Hepatocyte (in vitro differentiated cells): ENCODE measurements at regions not wholly inside any gene's neighbourhood (a gene's known extent, or its start where the extent isn't known, plus 50 kb on each side); places are given as distances from the start of the nearest gene placed in this dataset.
A peak's percentile ranks its signal among the peaks of the same experiment; 100 is the strongest.

Experiments
- DNase-seq: peaks from one replicate; pipeline ENCODE4 v3.0.0-alpha.2; 2016; ENCODE audit warnings: low spot score
- H2AFZ ChIP-seq: fragments of 200-600 bp; sonication (generic); 2 replicates; pipeline ENCODE4 v1.6.0; 2016; ENCODE audit warnings: antibody characterized with exemption, mild to moderate bottlenecking
- H3K27ac ChIP-seq: fragments of 200-600 bp; sonication (generic); 2 replicates; pipeline ENCODE4 v1.5.1; 2016; ENCODE audit warnings: mild to moderate bottlenecking
- H3K27me3 ChIP-seq: fragments of 200-600 bp; sonication (generic); 2 replicates; pipeline ENCODE4 v1.6.1; 2016
- H3K36me3 ChIP-seq: fragments of 200-600 bp; sonication (generic); replicated peaks from 2 replicates; pipeline ENCODE4 v1.5.1; 2016; ENCODE audit warnings: low read depth; ENCODE audit not compliant: insufficient read depth
- H3K4me1 ChIP-seq: fragments of 200-600 bp; sonication (generic); 2 replicates; pipeline ENCODE4 v1.5.1; 2016; ENCODE audit warnings: mild to moderate bottlenecking, moderate library complexity; ENCODE audit not compliant: insufficient read depth
- H3K4me2 ChIP-seq: fragments of 200-600 bp; sonication (generic); 2 replicates; pipeline ENCODE4 v1.6.0; 2016
- H3K4me3 ChIP-seq: fragments of 200-600 bp; sonication (generic); 2 replicates; pipeline ENCODE4 v1.5.1; 2016; ENCODE audit warnings: mild to moderate bottlenecking
- H3K79me2 ChIP-seq: fragments of 200-600 bp; sonication (generic); 2 replicates; pipeline ENCODE4 v1.6.0; 2017; ENCODE audit warnings: mild to moderate bottlenecking
- H3K9me2 ChIP-seq: fragments of 200-600 bp; sonication (generic); replicated peaks from 2 replicates; pipeline ENCODE4 v1.6.0; 2017; ENCODE audit warnings: mild to moderate bottlenecking; ENCODE audit not compliant: insufficient read depth
- H3K9me3 ChIP-seq: fragments of 200-600 bp; sonication (generic); 2 replicates; pipeline ENCODE4 v1.5.1; 2016; ENCODE audit warnings: low read depth, mild to moderate bottlenecking
- H4K20me1 ChIP-seq: fragments of 200-600 bp; sonication (generic); 2 replicates; pipeline ENCODE4 v1.6.0; 2016; ENCODE audit warnings: mild to moderate bottlenecking; ENCODE audit not compliant: insufficient read depth, poor library complexity, severe bottlenecking
- EZH2 ChIP-seq: fragments of 200-600 bp; sonication (generic); IDR thresholded peaks from 2 replicates; pipeline ENCODE4 v1.6.1; 2016; ENCODE audit warnings: antibody characterized with exemption, mild to moderate bottlenecking, borderline replicate concordance
- EZH2phosphoT487 ChIP-seq: fragments of 200-600 bp; sonication (generic); IDR thresholded peaks from one replicate; pipeline ENCODE4 v1.6.1; 2018; ENCODE audit warnings: antibody characterized with exemption, mild to moderate bottlenecking, low read depth, moderate library complexity; ENCODE audit not compliant: unreplicated experiment, severe bottlenecking
- WGBS: methylation state at CpG from one replicate; pipeline ENCODE4 v1.1.6; 2016; ENCODE audit warnings: low lambda C conversion rate; ENCODE audit errors: missing lambda C conversion rate; 5-methylcytosine and 5-hydroxymethylcytosine counted together
- TF ChIP-seq, protein P1 (sequence below): fragments of 200-600 bp; sonication (generic); IDR thresholded peaks from 2 replicates; pipeline ENCODE4 v1.5.1; 2016; ENCODE audit warnings: antibody characterized with exemption, mild to moderate bottlenecking; ENCODE audit not compliant: poor library complexity

DNA sequence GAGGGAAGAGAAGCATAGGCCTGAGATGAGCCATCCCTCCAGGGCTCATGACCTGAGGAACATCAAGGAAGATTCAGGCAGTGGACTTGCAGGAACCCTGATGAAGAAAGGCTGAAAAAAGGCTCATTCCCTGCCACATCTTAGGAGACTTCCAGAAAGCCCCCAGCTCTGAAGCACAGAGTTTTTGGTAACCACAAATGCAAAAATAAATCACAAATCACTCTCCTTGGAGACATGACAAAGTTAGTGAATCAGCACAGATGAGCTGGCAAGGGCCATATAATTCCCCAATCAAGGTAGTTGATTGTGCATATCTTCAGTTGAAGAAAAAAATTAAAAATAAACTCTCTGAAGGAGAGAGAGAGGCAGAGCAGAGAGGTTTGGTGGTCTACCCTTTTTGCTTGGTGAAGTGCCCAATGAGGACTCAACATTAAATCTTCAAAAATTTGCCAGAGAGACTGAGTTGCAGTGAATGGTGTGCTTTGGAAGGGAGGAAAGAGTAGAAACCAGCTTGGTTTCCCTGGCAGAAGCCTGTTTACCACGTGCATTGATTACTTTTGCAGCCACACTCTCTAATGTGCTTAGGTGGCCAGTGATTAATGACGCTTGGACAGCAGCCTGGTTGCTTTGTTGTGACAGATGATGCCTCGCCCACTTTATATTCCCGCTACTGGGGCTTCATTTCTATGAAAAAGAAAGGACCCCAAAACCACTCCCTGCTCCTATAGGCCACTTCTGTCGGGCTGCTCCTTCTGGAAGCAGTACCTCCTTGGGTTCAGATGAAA is 257.4 kb upstream of the SLC14A2 start:
- Histone ChIP-seq H3K27ac (peak overlapping the region; percentile 68), H3K4me3 (no peak overlapping the region), H2AFZ (no peak overlapping the region), H3K9me2 (no peaks in the 10 kb centered on the region), H4K20me1 (no peaks in the 10 kb centered on the region), H3K79me2 (no peaks in the 10 kb centered on the region), H3K4me1 (peaks cover 41% of the 10 kb centered on the region), H3K4me2 (peak overlapping the region; percentile 62), H3K27me3 (no peaks in the 10 kb centered on the region), H3K9me3 (no peaks in the 10 kb centered on the region), H3K36me3 (no peaks in the 10 kb centered on the region)
- TF ChIP-seq EZH2phosphoT487 (no peak), EZH2 (no peak)
- TF ChIP-seq, protein P1, sequence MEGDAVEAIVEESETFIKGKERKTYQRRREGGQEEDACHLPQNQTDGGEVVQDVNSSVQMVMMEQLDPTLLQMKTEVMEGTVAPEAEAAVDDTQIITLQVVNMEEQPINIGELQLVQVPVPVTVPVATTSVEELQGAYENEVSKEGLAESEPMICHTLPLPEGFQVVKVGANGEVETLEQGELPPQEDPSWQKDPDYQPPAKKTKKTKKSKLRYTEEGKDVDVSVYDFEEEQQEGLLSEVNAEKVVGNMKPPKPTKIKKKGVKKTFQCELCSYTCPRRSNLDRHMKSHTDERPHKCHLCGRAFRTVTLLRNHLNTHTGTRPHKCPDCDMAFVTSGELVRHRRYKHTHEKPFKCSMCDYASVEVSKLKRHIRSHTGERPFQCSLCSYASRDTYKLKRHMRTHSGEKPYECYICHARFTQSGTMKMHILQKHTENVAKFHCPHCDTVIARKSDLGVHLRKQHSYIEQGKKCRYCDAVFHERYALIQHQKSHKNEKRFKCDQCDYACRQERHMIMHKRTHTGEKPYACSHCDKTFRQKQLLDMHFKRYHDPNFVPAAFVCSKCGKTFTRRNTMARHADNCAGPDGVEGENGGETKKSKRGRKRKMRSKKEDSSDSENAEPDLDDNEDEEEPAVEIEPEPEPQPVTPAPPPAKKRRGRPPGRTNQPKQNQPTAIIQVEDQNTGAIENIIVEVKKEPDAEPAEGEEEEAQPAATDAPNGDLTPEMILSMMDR = no peak
- WGBS = 81% methylated on average over 5 of the region's 5 CpGs
- no peak for DNase-seq

- Histone ChIP-seq H3K4me2 (peak overlapping the region; percentile 62), H3K36me3 (no peaks in the 10 kb centered on the region), H3K4me1 (peaks cover 41% of the 10 kb centered on the region), H3K9me2 (no peaks in the 10 kb centered on the region), H2AFZ (no peak overlapping the region), H3K27me3 (no peaks in the 10 kb centered on the region), H3K79me2 (no peaks in the 10 kb centered on the region), H3K27ac (peak overlapping the region; percentile 69), H3K9me3 (no peaks in the 10 kb centered on the region), H4K20me1 (no peaks in the 10 kb centered on the region), H3K4me3 (no peak overlapping the region)
- peak; percentile 70 for DNase-seq
- TF ChIP-seq EZH2 (no peak), EZH2phosphoT487 (no peak)
- TF ChIP-seq, protein P1 = no peak
- 41% methylated on average over 7 of the region's 7 CpGs for WGBS
Measured at GRCh38 chr18:45359275-45360009, 255.8 kb upstream of the SLC14A2 start.

- no peak overlapping the region for H3K4me3 ChIP-seq
- H3K27ac ChIP-seq = peak overlapping the region; percentile 69
- H3K4me1 ChIP-seq = peaks cover 41% of the 10 kb centered on the region
- H3K27me3 ChIP-seq = no peaks in the 10 kb centered on the region
- H2AFZ ChIP-seq = no peak overlapping the region
- H3K79me2 ChIP-seq = no peaks in the 10 kb centered on the region
- H3K36me3 ChIP-seq = no peaks in the 10 kb centered on the region
- WGBS = 76% methylated on average over 4 of the region's 4 CpGs
- H3K4me2 ChIP-seq = no peak overlapping the region
- TF ChIP-seq EZH2 (no peak), EZH2phosphoT487 (no peak)
- TF ChIP-seq, protein P1 = no peak
- no peaks in the 10 kb centered on the region for H3K9me2 ChIP-seq
- H4K20me1 ChIP-seq = no peaks in the 10 kb centered on the region
- DNase-seq = no peak
- H3K9me3 ChIP-seq = no peaks in the 10 kb centered on the region
Measured at GRCh38 chr18:45361125-45361851, 254.0 kb upstream of the SLC14A2 start.
